HG03108 (cell line): ENCODE measurements at regions not wholly inside any gene's neighbourhood (a gene's known extent, or its start where the extent isn't known, plus 50 kb on each side); places are given as distances from the start of the nearest gene placed in this dataset.

Experiments used
- ATAC-seq: cut with Tn5 transposase; IDR thresholded peaks from one replicate; pipeline ENCODE4 v1.9.1; 2021; ENCODE audit warnings: moderate library complexity; ENCODE audit not compliant: unreplicated experiment

GRCh38 chr7:86949052-86949778 is 110.2 kb downstream of the ELAPOR2 start:
- peak; percentile 86 for ATAC-seq

- no peak for ATAC-seq
Observed at GRCh38 chr7:86947929-86948328, 111.5 kb downstream of the ELAPOR2 start.

DNA sequence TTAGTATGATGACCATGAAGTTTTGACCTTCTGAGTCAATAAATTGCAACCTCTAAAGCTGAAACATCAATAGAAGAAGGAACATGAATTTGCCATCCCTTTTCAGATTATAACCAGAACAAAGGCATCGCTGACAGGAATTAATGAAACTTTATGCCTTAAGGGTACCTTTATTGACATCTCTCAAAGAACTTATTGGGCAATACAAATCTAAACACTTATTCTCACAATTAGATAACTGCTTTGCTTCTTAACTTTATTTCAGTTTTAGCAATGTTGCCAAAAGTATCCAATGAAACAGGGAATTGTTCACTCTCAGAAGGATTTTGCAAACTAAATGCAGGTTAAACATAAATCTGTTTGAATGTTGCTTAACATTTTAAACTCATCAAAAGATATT is 116.0 kb downstream of the ELAPOR2 start:
- ATAC-seq: no peak

DNA sequence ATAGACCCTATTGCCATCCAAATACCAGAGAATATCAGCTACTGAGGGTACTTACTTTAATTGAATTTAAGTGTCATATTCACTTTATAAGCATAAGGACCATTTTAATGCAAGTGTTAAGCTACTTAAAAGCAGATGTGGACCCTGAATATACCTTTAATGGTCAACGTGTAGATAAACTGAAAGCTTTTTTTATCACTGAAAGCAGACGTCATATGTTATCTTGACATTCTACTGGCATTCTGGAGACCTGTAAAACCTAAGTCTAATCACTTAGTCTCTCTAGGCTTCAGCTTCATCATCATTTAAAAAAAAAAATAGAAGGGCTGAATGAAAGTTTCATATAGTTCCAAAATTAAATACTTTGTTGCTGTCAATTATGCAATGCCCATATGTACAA is 116.5 kb downstream of the ELAPOR2 start:
- ATAC-seq: no peak

GRCh38 chr7:86942081-86942480 is 117.4 kb downstream of the ELAPOR2 start:
- no peak for ATAC-seq

DNA sequence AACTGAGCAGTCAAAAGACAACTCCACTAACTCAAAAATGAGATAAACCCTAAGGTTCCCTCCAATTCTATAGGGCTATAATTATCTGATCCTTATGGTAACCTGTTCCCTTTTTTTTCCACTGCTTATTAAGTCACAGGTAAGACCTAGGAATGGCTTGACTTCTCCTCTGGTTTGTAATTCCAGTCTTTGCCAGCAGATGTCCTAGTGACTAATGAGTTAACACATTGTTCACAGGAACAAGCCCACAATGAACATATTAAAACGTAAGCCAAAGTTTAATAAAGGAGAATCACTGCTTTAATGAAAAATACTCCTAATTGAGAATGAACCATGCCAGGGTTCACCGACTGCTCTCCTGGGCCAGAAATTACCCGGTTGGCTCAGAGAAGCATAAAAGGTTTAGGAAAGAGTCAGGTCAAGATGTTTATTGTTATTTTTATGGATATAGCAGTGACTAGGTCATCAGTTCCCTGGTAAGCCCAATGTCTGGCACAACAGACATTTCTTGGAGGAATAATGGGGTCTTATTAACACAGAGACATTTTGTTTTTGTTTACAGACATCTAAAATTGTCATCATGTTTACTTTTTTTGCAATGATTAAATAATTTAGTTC is 120.1 kb downstream of the ELAPOR2 start:
- ATAC-seq: no peak

- ATAC-seq: no peak
Observed at GRCh38 chr7:86937363-86937878, 122.0 kb downstream of the ELAPOR2 start.

DNA sequence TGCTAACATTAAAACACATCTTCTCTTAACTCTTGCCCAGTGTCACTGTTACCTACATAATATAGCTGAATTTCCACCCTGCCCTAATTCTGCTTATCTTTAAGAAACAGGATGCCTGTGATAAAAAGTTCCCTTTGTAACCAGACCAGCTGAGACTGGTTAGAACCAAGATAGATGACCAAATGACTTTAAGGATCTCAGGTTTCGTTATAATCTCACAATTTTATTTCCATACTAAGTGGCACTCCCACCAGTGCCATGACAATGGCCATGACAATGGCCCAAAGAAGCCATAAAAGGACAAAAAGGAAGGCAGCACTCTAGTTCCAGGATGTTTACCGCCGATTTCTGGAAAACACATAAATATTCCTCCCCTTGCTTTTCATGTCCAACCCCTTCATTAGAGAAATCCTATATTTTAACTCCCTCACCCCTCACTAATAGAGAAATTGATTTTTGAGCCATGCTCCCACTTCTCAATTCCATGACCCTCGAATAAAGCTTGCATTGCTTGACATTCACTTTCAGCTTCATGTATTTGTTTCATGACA is 126.1 kb downstream of the ELAPOR2 start:
- no peak for ATAC-seq

DNA sequence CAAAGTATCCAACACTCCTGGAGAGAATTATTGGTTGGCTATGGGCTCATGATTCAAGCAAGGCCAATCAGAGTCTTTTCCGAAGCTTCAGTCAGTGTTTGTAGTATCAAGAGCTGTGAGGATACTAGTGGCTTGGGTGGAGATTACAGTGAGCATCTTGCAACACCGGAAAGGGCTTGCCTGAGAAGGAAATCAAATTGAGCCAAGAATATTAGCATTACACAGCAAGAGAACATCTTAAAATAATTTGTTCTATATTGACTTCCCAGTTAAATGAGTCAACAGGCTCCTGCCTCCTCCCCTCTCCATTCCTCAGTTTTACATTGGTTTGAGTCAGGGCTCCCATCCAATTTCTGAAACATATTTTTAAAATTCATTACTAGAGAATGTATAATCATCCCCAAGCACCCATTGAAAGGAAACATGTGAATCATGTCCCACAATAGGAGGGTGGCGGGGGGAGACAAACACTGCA is 127.4 kb downstream of the ELAPOR2 start:
- ATAC-seq: no peak

GRCh38 chr7:86931439-86931838 is 128.0 kb downstream of the ELAPOR2 start:
- ATAC-seq: no peak

DNA sequence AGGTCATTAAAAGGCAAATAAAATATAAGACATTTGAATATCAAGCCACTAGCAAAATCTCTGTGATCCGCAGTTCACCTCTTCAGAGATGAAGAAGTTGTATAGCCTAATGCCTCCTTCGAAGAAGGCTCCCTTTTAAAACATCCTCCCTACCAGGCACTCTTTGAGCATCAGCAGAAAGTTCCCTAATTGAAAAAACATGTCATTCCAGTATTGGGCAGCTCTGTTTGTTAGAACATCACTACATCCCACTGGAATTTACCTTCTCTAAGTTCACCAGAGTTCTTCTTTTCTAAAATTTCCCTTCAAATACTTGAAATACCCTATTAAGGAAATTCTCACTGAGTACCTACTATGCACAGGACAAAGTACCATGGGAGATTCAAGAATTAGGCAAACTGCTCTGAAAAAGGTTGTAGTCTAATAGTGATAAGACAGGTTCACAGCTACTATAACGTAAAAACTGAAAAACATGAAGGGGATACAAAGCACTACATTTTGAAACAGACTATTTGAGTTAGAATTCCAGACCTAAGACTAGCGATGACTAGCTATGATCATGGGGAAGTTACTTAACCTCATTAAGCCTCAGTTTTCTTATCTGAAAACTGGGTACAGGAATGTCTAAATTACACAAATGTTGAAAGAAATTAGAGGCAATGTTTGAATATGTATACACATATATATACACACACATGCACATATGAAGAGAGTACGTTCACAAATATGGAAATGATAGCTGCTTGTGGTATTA is 128.7 kb downstream of the ELAPOR2 start:
- ATAC-seq: no peak

DNA sequence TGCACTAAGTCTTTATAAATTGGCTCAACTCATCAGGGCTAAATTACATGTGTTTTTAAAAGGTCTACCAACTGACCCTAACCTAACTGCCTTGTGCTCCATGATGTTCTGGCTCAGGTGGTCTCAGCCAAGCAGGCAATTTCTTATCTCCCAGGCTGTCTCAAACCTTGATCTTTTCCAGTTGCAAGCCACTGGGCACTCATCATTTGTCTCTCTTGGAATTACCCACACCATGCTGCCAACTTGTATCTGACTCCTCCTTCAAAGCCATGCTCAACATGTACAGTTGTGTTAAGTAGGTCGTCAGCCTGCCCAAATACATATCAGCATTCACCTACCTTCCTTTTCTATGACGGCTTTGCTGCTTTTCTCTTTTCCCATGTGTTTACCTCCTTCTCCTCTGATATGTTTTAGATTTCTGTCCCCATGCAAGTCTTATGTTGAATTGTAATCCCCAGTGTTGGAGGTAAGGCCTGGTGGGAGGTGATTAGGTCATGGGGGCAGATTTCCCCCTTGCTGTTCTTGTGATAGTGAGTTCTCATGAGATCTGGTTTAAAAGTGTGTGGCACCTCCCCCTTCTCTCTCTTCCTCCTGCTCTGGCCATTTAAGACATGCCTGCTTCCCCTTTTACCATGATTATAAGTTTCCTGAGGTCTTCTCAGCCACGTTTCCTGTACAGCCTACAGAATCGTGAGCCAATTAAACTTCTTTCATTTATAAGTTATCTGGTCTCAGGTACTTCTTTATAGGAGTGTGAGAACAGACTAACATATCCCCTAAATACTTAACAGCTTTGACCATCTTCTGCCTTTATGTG is 130.0 kb downstream of the ELAPOR2 start:
- ATAC-seq: no peak

DNA sequence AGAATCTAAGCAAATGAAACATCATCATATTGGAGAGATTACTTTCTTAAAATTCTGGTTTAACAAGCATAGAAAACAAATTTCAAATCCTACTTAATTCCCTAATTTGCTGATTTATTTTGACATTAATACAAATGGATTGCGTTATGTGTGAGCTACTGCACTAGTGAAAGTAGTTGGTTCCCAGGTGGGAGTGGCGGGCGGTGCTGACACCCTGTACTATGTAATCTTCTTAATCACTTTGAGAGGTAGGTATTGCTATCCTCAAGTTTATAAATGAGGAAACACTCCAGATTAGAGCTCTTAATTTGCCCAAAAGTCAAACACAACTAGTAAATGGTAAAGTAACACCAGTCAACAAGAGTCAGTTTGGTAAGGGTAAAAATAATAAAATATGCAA is 131.1 kb downstream of the ELAPOR2 start:
- ATAC-seq: no peak

DNA sequence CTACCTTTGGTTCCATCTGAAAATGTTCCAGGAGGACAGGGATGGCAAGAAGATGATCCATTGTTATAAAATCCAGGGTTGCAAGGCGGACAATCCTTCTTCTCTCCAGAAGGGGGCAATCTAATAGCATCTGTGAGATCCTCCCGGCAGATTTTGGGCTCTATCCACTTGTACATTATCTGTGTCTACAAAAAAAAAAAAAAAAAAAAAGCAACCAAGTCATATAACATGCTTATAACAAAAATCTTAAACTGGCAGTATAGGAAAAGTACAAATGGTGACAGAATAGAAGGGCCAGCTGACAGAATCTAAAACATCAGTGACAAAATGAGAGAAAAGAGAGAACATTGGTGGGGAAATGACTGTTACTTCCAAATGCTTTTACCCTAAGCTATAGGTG is 132.7 kb downstream of the ELAPOR2 start:
- no peak for ATAC-seq

- ATAC-seq: no peak
Observed at GRCh38 chr7:86925221-86925620, 134.2 kb downstream of the ELAPOR2 start.

DNA sequence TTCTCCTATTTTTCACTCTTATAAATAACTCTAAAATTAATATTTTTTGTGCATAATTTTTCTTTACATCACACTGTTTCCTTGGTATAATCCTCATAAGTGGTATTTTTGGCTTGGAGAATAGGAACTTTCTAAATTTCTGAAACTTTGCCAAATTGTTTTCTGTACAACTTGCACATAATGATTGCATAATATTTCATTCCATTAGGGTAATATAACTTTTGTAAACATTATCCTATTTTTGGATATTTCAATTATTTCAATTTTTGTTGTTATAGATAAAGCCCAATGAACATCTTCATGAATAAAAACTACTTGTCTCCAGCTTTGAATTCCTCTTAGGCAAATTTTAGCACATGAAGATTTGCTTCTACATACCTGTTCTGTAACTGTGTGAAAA is 135.9 kb downstream of the ELAPOR2 start:
- no peak for ATAC-seq

GRCh38 chr7:86920154-86920553 is 139.3 kb downstream of the ELAPOR2 start:
- no peak for ATAC-seq

DNA sequence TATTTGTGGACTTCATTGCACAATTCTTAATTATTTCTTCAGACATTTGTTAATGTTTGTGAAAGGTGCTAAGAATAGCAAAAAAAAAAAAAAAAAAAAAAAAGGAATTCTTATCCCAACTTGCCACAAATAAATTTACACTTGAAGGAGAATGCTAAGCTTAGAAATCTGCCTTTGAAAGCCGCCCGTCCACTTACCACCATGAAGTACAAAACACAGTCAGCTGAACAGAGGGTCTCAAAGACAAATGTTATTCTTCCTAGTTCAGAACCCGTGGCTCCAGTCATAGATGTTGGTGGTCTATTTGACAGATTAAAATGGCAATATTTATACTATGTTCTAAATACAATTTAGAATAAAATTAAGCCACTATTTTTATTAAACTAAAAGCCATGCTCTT is 141.2 kb downstream of the ELAPOR2 start:
- ATAC-seq: no peak

DNA sequence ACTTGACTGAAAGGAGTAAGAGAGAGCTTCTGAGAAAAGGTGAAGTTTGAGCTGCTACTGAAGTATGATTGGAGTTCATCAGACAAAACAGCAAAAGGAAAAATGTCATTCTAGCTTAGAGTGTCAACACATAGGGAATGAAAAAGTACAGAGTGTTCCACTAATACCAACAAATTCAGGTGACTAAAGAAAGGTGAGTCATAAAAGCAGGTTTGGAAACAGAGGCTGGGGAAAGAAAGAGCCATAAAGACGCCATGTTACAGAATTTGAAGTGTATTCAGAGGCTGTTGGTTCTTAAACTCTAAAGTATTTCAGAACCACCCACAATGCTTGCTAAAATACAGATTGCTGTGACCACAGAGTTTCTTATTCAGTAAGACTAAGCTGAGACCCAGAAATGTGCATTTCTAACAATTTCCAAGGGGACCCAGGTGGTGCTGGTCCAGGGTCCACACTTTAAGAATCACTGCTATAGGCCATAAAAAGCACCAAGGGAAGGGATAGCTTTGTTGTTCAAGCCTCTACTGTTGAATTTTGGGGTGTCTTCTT is 143.1 kb downstream of the ELAPOR2 start:
- ATAC-seq: no peak

GRCh38 chr7:86914551-86914950 is 144.9 kb downstream of the ELAPOR2 start:
- ATAC-seq: no peak
